Hematopoietic multipotent progenitor cell treated with erythropoietin and hydrocortisone succinate and interleukin-3 and kit ligand, for 6 days (in vitro differentiated cells): ENCODE measurements at regions not wholly inside any gene's neighbourhood (a gene's known extent, or its start where the extent isn't known, plus 50 kb on each side); places are given as distances from the start of the nearest gene placed in this dataset.

Experiments used
- DNase-seq: peaks from one replicate; pipeline ENCODE4 v3.0.0-alpha.2; 2015

- DNase-seq = peak; percentile 2
These were observed 1034.3 kb upstream of the NXPH2 start for GRCh38 chr2:139814458-139814857.

- DNase-seq = no peak
These were observed 1033.2 kb upstream of the NXPH2 start for GRCh38 chr2:139813340-139813739.

GRCh38 chr2:139805441-139805840 lies 1025.3 kb upstream of the NXPH2 start:
- no peak for DNase-seq

GRCh38 chr2:139798391-139798790 lies 1018.2 kb upstream of the NXPH2 start:
- no peak for DNase-seq

- peak; percentile 25 for DNase-seq
These were observed 1010.9 kb upstream of the NXPH2 start for GRCh38 chr2:139790807-139791752.

- DNase-seq = no peak
These were observed 1009.9 kb upstream of the NXPH2 start for GRCh38 chr2:139790136-139790535.

GRCh38 chr2:139778732-139779131 lies 998.5 kb upstream of the NXPH2 start:
- DNase-seq = no peak

GRCh38 chr2:139773720-139774277 lies 993.6 kb upstream of the NXPH2 start:
- DNase-seq = no peak

- DNase-seq = no peak
These were observed 989.4 kb upstream of the NXPH2 start for GRCh38 chr2:139769633-139770032.

GRCh38 chr2:139763705-139764104 lies 983.5 kb upstream of the NXPH2 start:
- no peak for DNase-seq

GRCh38 chr2:139759000-139759505 lies 978.9 kb upstream of the NXPH2 start:
- no peak for DNase-seq

- DNase-seq = no peak
These were observed 966.7 kb upstream of the NXPH2 start for GRCh38 chr2:139746901-139747300.

- no peak for DNase-seq
These were observed 964.1 kb upstream of the NXPH2 start for GRCh38 chr2:139744273-139744672.

GRCh38 chr2:139742216-139743172 lies 962.3 kb upstream of the NXPH2 start:
- no peak for DNase-seq

GRCh38 chr2:139737659-139738058 lies 957.5 kb upstream of the NXPH2 start:
- no peak for DNase-seq

GRCh38 chr2:139730197-139730596 lies 950.0 kb upstream of the NXPH2 start:
- DNase-seq = no peak

GRCh38 chr2:139721411-139721995 lies 941.3 kb upstream of the NXPH2 start:
- no peak for DNase-seq

GRCh38 chr2:139720056-139720455 lies 939.9 kb upstream of the NXPH2 start:
- DNase-seq = no peak

- no peak for DNase-seq
These were observed 924.4 kb upstream of the NXPH2 start for GRCh38 chr2:139704606-139705005.

- DNase-seq = no peak
These were observed 914.1 kb upstream of the NXPH2 start for GRCh38 chr2:139694327-139694726.

GRCh38 chr2:139686205-139686604 lies 906.0 kb upstream of the NXPH2 start:
- no peak for DNase-seq
